22Rv1 (cell line): ENCODE measurements at regions not wholly inside any gene's neighbourhood (a gene's known extent, or its start where the extent isn't known, plus 50 kb on each side); places are given as distances from the start of the nearest gene placed in this dataset.

ENCODE experiments used
- CTCF ChIP-seq: fragments of 450-650 bp; IDR thresholded peaks from 2 replicates; pipeline ENCODE4 v1.5.1; 2017; ENCODE audit warnings: mild to moderate bottlenecking
- ZFX ChIP-seq: fragments of 450-650 bp; IDR thresholded peaks from 2 replicates; pipeline ENCODE4 v1.6.1; 2017; ENCODE audit warnings: antibody characterized with exemption, borderline replicate concordance

- TF ChIP-seq CTCF (no peak), ZFX (no peak)
Measured at GRCh38 chr14:73770977-73771847, 57.0 kb upstream of the PNMA1 start.
